ENCODE measurements at regions not wholly inside any gene's neighbourhood (a gene's known extent, or its start where the extent isn't known, plus 50 kb on each side); places are given as distances from the start of the nearest gene placed in this dataset.

GRCh38 chr3:193814166-193814892 lies 221.3 kb downstream of the OPA1 start:
- no peak for DNase-seq
- Histone ChIP-seq H3K4me1 (peaks cover 8 to 19% (median 8%) of the 10 kb centered on the region in 3 donors), H3K9me3 (no peaks in the 10 kb centered on the region), H3K4me3 (no peak overlapping the region), H3K27me3 (no peaks in the 10 kb centered on the region), H3K36me3 (no peaks in the 10 kb centered on the region), H3K27ac (no peak overlapping the region)
- intact Hi-C loops (cut with DNase I): no loop called here
- WGBS, 2 donors: 92 to 96% methylated on average over 10 of the region's 11 CpGs
- TF ChIP-seq, protein P1, sequence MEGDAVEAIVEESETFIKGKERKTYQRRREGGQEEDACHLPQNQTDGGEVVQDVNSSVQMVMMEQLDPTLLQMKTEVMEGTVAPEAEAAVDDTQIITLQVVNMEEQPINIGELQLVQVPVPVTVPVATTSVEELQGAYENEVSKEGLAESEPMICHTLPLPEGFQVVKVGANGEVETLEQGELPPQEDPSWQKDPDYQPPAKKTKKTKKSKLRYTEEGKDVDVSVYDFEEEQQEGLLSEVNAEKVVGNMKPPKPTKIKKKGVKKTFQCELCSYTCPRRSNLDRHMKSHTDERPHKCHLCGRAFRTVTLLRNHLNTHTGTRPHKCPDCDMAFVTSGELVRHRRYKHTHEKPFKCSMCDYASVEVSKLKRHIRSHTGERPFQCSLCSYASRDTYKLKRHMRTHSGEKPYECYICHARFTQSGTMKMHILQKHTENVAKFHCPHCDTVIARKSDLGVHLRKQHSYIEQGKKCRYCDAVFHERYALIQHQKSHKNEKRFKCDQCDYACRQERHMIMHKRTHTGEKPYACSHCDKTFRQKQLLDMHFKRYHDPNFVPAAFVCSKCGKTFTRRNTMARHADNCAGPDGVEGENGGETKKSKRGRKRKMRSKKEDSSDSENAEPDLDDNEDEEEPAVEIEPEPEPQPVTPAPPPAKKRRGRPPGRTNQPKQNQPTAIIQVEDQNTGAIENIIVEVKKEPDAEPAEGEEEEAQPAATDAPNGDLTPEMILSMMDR (IDR thresholded peaks at IDR 0.05): no peak
- no peak for TF ChIP-seq POLR2A (IDR thresholded peaks at IDR 0.05)

- intact Hi-C loops (cut with DNase I): no loop called here
- no peak for DNase-seq
- H3K9me3 ChIP-seq: no peaks in the 10 kb centered on the region
- no peak overlapping the region for H3K4me3 ChIP-seq
- H3K4me1 ChIP-seq: peaks cover 8 to 19% (median 8%) of the 10 kb centered on the region in 3 donors
- H3K36me3 ChIP-seq: no peaks in the 10 kb centered on the region
- no peaks in the 10 kb centered on the region for H3K27me3 ChIP-seq
- 90 to 94% methylated on average over 3 to 4 of the region's 8 CpGs for WGBS, 2 donors
- no peak overlapping the region for H3K27ac ChIP-seq
- TF ChIP-seq, protein P1 (IDR thresholded peaks at IDR 0.05): no peak
- no peak for TF ChIP-seq POLR2A (IDR thresholded peaks at IDR 0.05)
Measured at GRCh38 chr3:193815246-193816027, 222.4 kb downstream of the OPA1 start.

DNA sequence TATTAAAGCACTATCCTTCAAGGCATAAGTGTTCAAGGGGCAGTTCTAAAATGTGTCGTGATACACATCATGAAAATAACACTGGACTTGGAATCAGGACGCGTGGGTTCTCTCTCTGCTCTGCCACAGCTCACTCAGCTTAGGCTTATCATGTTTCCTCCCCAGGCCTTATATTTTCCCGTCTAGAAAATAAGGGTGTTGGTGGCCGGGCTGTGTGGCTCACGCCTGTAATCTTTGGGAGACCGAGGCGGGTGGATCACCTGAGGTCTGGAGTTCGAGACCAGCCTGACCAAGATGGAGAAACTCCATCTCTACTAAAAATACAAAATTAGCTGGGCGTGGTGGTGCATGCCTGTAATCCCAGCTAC lies 223.0 kb downstream of the OPA1 start:
- Histone ChIP-seq H3K4me3 (no peak overlapping the region), H3K9me3 (no peaks in the 10 kb centered on the region), H3K27ac (no peak overlapping the region), H3K36me3 (no peaks in the 10 kb centered on the region), H3K27me3 (no peaks in the 10 kb centered on the region), H3K4me1 (peaks cover 8 to 19% (median 8%) of the 10 kb centered on the region in 3 donors)
- intact Hi-C loops (cut with DNase I): no loop called here
- no peak for DNase-seq
- WGBS, 2 donors: 90 to 97% methylated on average over 10 of the region's 10 CpGs
- TF ChIP-seq, protein P1 (IDR thresholded peaks at IDR 0.05): no peak
- TF ChIP-seq POLR2A (IDR thresholded peaks at IDR 0.05): no peak

DNA sequence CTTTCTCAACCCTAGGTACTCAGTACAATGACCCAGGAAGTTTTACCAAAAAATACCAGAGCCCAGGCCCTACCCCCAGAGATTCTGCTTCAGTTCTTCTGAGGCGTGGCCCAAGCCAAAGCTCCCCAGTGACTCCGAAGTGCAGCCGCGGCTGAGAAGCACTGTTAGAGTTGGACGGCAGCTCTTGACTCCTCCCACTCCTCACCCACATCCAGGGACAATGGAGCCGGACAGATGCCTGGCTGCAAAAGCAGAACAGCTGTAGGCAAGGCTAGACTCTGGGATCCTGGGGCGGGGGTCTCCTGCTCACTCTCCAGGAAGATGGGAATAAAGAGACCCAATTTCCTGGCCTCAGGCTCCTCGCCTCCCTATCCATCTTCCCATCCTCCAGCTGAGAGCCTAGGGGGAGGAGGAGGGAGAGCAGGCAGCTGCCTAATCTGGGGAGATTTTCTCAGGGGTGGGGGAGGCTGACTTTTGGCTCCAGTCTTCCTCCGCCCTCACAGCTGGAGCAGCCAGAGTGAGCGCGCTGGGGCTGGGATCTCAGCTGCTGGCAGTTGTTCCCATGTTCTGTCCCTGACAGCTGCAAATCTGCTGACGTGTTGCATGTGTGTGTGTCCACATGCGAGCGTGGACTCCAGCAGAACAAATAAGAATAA lies 223.8 kb downstream of the OPA1 start:
- H3K27ac ChIP-seq: peak overlapping the region in 2 of 4 donors; percentile 17 to 42
- no peak for TF ChIP-seq POLR2A (IDR thresholded peaks at IDR 0.05)
- intact Hi-C loops (cut with DNase I): no loop called here
- H3K4me1 ChIP-seq: peaks cover 8 to 19% (median 8%) of the 10 kb centered on the region in 3 donors
- H3K4me3 ChIP-seq: peak overlapping the region in 1 of 4 donors; percentile 22
- no peaks in the 10 kb centered on the region for H3K9me3 ChIP-seq
- H3K36me3 ChIP-seq: no peaks in the 10 kb centered on the region
- no peak for DNase-seq
- H3K27me3 ChIP-seq: no peaks in the 10 kb centered on the region
- WGBS, 2 donors: 38 to 46% methylated on average over 3 of the region's 14 CpGs

DNA sequence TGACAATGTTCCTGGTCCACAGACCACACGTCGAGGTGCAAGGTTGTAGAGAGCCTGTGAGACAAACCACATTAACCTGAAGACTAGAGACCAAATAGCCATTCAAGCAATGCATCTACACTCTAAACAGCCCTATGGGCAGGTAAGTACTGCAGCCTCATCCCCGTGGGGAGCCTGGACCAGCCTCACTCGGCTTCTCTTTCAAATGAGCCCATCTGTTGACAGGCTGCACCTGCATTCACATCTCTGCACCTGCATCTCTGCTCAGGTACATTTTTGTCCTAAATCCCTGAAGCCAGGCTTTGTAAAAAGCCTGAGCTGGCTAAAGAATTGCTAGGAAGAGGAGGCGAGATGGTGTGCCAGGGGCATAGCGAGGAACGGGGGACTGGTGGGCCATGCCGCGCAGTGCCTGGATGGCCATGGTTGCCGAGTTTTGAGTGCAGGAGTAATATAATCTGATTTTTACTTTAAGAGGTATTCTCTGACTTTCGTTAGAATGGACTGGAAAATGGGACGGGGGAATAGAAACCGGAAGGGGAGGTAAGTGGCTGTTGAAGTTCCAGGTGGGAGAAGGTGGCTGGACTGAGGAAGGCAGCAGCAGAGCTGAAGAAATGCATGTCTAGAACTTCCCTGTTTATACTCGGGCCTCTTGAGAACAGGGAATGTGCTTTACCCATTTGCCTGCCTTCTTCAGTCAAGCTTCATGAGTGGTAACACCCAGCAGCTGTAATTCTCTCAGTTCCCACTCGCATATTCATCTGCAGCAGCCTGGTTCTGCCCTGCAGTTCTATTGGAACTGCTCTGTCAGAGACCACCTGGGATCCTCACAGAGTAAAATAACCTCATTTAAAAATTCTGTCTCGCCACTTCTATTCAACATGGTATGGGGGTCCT lies 226.4 kb downstream of the OPA1 start:
- 90 to 91% methylated on average over 15 to 16 of the region's 16 CpGs for WGBS, 2 donors
- no peak for TF ChIP-seq POLR2A (IDR thresholded peaks at IDR 0.05)
- TF ChIP-seq, protein P1 (IDR thresholded peaks at IDR 0.05): no peak
- intact Hi-C loops (cut with DNase I): no loop called here
- Histone ChIP-seq H3K4me1 (peaks cover 8 to 13% (median 8%) of the 10 kb centered on the region in 3 donors), H3K27me3 (no peaks in the 10 kb centered on the region), H3K9me3 (no peaks in the 10 kb centered on the region), H3K4me3 (no peak overlapping the region), H3K27ac (no peak overlapping the region), H3K36me3 (no peaks in the 10 kb centered on the region)
- DNase-seq: no peak

Data from esophagus squamous epithelium (tissue), 5 donors.